T follicular helper cell (primary cell): ENCODE measurements at regions not wholly inside any gene's neighbourhood (a gene's known extent, or its start where the extent isn't known, plus 50 kb on each side); places are given as distances from the start of the nearest gene placed in this dataset.

Source experiments
- DNase-seq: peaks from one replicate; pipeline ENCODE4 v3.0.0-alpha.2; 2020; ENCODE audit warnings: low read depth

- no peak for DNase-seq
Measured at GRCh38 chr14:98489115-98489514, 782.9 kb downstream of the BCL11B start.

- no peak for DNase-seq
Measured at GRCh38 chr14:98494582-98494981, 777.4 kb downstream of the BCL11B start.

- no peak for DNase-seq
Measured at GRCh38 chr14:98498019-98498885, 773.7 kb downstream of the BCL11B start.

- DNase-seq: no peak
Measured at GRCh38 chr14:98501335-98501734, 770.7 kb downstream of the BCL11B start.

- DNase-seq: no peak
Measured at GRCh38 chr14:98501836-98502235, 770.2 kb downstream of the BCL11B start.

- no peak for DNase-seq
Measured at GRCh38 chr14:98503086-98503815, 768.7 kb downstream of the BCL11B start.

- no peak for DNase-seq
Measured at GRCh38 chr14:98507264-98507663, 764.7 kb downstream of the BCL11B start.

GRCh38 chr14:98510392-98510791 is 761.6 kb downstream of the BCL11B start:
- DNase-seq: no peak

GRCh38 chr14:98512501-98513251 is 759.3 kb downstream of the BCL11B start:
- DNase-seq: no peak

GRCh38 chr14:98513558-98513957 is 758.4 kb downstream of the BCL11B start:
- no peak for DNase-seq

- no peak for DNase-seq
Measured at GRCh38 chr14:98514016-98514415, 758.0 kb downstream of the BCL11B start.

- no peak for DNase-seq
Measured at GRCh38 chr14:98536256-98536655, 735.7 kb downstream of the BCL11B start.

- DNase-seq: no peak
Measured at GRCh38 chr14:98542316-98542715, 729.7 kb downstream of the BCL11B start.

GRCh38 chr14:98543074-98543473 is 728.9 kb downstream of the BCL11B start:
- DNase-seq: no peak

- DNase-seq: no peak
Measured at GRCh38 chr14:98544174-98544573, 727.8 kb downstream of the BCL11B start.

- DNase-seq: no peak
Measured at GRCh38 chr14:98545181-98545580, 726.8 kb downstream of the BCL11B start.

GRCh38 chr14:98548071-98548686 is 723.8 kb downstream of the BCL11B start:
- DNase-seq: no peak

- DNase-seq: no peak
Measured at GRCh38 chr14:98551028-98551427, 721.0 kb downstream of the BCL11B start.

- DNase-seq: no peak
Measured at GRCh38 chr14:98555440-98555839, 716.6 kb downstream of the BCL11B start.

GRCh38 chr14:98564006-98564405 is 708.0 kb downstream of the BCL11B start:
- no peak for DNase-seq

GRCh38 chr14:98564541-98564940 is 707.5 kb downstream of the BCL11B start:
- DNase-seq: no peak

- no peak for DNase-seq
Measured at GRCh38 chr14:98571104-98571503, 700.9 kb downstream of the BCL11B start.
